Activated naive CD8-positive, alpha-beta T cell treated with anti-CD3 and anti-CD28 coated beads, Interleukin-2, amount 10 ng/mL, durations not matched to agents 7 days and 5 days (primary cell): ENCODE measurements at regions not wholly inside any gene's neighbourhood (a gene's known extent, or its start where the extent isn't known, plus 50 kb on each side); places are given as distances from the start of the nearest gene placed in this dataset.

ENCODE experiments used
- ATAC-seq: fragments of 150-1000 bp; cut with Tn5 transposase; one replicate; pipeline ENCODE4 v1.10.0; 2021; ENCODE audit warnings: low read depth, moderate library complexity
- POLR2A ChIA-PET: fragments of 350-600 bp; sonication (Branson Sonifier 250); formaldehyde crosslinking; loops from one replicate; lab custom pipeline; 2021; ENCODE audit warnings: antibody characterized with exemption; lab: Charles Lee
- DNase-seq: peaks from one replicate; pipeline ENCODE4 v3.0.0; 2021
- H3K27ac Mint-ChIP-seq: one replicate; pipeline ENCODE4 v1.8.0; 2022; ENCODE audit warnings: mild to moderate bottlenecking, mixed read lengths
- H3K27me3 Mint-ChIP-seq: one replicate; pipeline ENCODE4 v1.8.0; 2022; ENCODE audit warnings: mild to moderate bottlenecking, moderate library complexity, mixed read lengths
- H3K36me3 Mint-ChIP-seq: one replicate; pipeline ENCODE4 v1.8.0; 2021; ENCODE audit warnings: mild to moderate bottlenecking, mixed read lengths
- H3K4me1 Mint-ChIP-seq: one replicate; pipeline ENCODE4 v1.8.0; 2021; ENCODE audit warnings: mixed read lengths
- H3K4me3 Mint-ChIP-seq: one replicate; pipeline ENCODE4 v1.8.0; 2022; ENCODE audit warnings: mild to moderate bottlenecking, moderate library complexity, mixed read lengths
- H3K9me3 Mint-ChIP-seq: one replicate; pipeline ENCODE4 v1.8.0; 2021; ENCODE audit warnings: mixed read lengths

DNA sequence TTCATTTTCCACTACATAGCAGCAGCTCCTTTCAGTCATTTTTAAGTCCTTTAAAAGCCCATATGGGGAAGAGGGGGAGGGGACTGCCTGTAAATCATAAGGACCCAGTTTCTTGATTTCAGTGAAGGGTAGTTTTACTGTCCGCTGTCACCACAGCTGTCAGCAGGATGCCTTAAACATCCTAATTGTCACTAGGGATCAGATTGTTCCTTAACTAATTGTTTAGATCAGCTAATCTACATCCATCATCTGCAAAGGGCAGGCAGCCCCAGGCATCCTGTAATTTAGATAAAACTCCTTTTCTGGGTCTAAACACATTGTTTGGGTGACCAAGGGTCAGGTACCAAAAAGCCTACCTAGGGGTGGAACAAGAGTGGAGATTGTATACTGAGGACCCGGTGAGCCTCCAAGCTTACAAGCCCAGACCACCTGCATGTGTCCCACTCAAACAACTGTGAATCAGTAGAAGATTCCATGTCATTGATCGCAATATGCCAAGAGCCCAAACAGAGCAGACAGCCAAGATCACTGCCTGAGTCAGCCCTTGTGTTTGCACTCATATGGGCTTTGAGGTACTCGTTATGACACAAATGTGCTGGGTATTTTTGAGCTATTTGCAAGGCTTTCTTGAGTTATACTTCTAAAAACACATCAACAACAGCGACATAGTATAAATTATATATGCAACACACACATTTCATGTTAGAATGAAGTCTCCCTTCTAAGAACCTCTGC is 198.7 kb upstream of the CEP162 start:
- no peak overlapping the region for H3K4me3 Mint-ChIP-seq
- no peaks in the 10 kb centered on the region for H3K4me1 Mint-ChIP-seq
- no peak for DNase-seq
- H3K27me3 Mint-ChIP-seq: peaks cover 18% of the 10 kb centered on the region
- H3K36me3 Mint-ChIP-seq: no peaks in the 10 kb centered on the region
- H3K9me3 Mint-ChIP-seq: no peaks in the 10 kb centered on the region
- POLR2A ChIA-PET: no interaction called here
- no peak for ATAC-seq
- no peak overlapping the region for H3K27ac Mint-ChIP-seq

GRCh38 chr6:84424956-84425355 is 197.5 kb upstream of the CEP162 start:
- Mint-ChIP-seq H3K36me3 (no peaks in the 10 kb centered on the region), H3K4me3 (no peak overlapping the region), H3K27ac (no peak overlapping the region), H3K4me1 (no peaks in the 10 kb centered on the region), H3K9me3 (no peaks in the 10 kb centered on the region), H3K27me3 (peaks cover 18% of the 10 kb centered on the region)
- POLR2A ChIA-PET: no interaction called here
- ATAC-seq (no peak), DNase-seq (no peak)

DNA sequence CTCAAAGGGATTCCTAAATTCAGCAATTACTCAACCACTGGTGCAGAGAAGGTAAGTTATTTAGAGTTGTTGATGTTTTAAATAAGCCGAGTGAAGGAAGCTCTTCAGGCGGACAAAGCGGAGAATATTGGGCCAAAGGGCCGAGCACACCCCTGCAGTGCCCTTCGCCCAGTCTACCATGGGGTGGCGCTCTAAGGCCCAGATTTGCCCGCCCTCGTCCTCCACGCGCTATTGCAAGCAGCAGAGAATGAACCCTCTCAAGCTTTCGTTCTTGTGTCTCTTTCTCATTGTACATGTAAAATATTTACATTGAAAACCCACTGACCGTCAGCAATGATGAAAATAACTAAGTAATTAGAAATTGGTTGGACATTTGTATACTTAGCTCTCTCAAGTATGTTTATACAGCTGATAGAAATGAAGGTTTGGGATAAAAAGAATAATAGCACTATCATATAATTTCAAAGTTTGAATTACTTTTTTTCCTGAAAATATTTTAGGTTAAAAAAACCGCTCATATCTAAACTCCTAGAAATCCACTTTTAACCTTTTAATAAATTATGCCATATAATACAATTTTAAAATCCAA is 195.0 kb upstream of the CEP162 start:
- POLR2A ChIA-PET: no interaction called here
- H3K27ac Mint-ChIP-seq: no peak overlapping the region
- no peak overlapping the region for H3K4me3 Mint-ChIP-seq
- no peaks in the 10 kb centered on the region for H3K9me3 Mint-ChIP-seq
- peaks cover 15% of the 10 kb centered on the region for H3K27me3 Mint-ChIP-seq
- peak; percentile 36 for DNase-seq
- H3K36me3 Mint-ChIP-seq: no peaks in the 10 kb centered on the region
- H3K4me1 Mint-ChIP-seq: no peaks in the 10 kb centered on the region
- no peak for ATAC-seq

DNA sequence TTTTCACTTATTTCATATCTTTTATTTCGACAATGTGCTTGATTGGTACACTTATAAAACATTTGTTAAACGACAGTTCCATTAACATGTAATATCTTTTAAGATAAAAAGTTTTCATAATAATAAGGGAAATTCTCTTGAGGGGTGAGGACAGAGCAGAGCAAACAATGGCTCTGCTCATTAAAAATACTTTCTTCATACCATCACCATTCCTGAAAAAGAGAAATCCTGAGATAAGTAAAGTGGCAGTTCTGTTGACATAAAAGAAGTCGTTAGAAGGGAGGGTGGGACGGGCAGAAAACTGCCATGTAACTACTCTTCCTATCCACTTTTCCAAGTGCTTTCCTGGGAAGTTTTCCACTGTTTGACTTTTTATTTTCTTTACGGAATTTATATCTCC is 193.6 kb upstream of the CEP162 start:
- Mint-ChIP-seq H3K9me3 (no peaks in the 10 kb centered on the region), H3K27me3 (peaks cover 13% of the 10 kb centered on the region), H3K27ac (no peak overlapping the region), H3K36me3 (no peaks in the 10 kb centered on the region), H3K4me3 (no peak overlapping the region), H3K4me1 (no peaks in the 10 kb centered on the region)
- POLR2A ChIA-PET: no interaction called here
- ATAC-seq (no peak), DNase-seq (no peak)

- ATAC-seq: no peak
- no peak overlapping the region for H3K4me3 Mint-ChIP-seq
- H3K36me3 Mint-ChIP-seq: no peaks in the 10 kb centered on the region
- H3K4me1 Mint-ChIP-seq: no peaks in the 10 kb centered on the region
- no peak overlapping the region for H3K27ac Mint-ChIP-seq
- no peak for DNase-seq
- peaks cover 12% of the 10 kb centered on the region for H3K27me3 Mint-ChIP-seq
- POLR2A ChIA-PET: no interaction called here
- no peaks in the 10 kb centered on the region for H3K9me3 Mint-ChIP-seq
Measured at GRCh38 chr6:84417260-84417659, 189.8 kb upstream of the CEP162 start.

DNA sequence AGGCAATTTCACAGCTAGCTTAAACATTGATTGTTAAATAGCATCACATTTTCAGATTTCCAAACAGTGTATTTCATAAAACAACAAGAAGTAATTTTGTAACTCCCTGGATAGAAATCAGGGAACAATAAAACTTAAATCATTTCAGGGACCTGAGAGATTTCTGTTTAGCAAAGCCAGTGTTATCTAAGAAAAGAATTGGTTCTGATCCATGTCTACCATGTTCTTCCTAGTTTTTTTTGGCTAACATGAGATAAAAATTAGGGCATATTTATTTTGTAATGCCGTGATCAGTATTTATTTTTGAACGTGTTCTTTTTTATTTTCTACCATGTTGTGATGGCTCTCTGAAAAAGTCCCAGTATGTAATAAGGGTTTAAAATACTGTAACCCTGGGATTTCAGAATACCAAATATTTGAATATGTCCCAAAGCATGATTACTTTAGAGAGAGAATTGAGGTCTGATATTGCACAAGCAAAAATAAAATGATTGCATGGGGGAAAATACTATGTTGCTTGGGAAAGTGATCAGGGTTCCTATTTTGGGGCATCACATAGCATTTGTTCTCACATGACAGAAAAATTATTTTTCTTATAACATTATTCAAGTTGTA is 188.7 kb upstream of the CEP162 start:
- no peak for DNase-seq
- Mint-ChIP-seq H3K27me3 (peaks cover 5% of the 10 kb centered on the region), H3K4me1 (no peaks in the 10 kb centered on the region), H3K27ac (no peak overlapping the region), H3K36me3 (no peaks in the 10 kb centered on the region), H3K4me3 (no peak overlapping the region), H3K9me3 (no peaks in the 10 kb centered on the region)
- POLR2A ChIA-PET: no interaction called here
- ATAC-seq: no peak

- DNase-seq (no peak), ATAC-seq (no peak)
- no peak overlapping the region for H3K27ac Mint-ChIP-seq
- POLR2A ChIA-PET: no interaction called here
- no peaks in the 10 kb centered on the region for H3K36me3 Mint-ChIP-seq
- no peaks in the 10 kb centered on the region for H3K9me3 Mint-ChIP-seq
- H3K27me3 Mint-ChIP-seq: peaks cover 5% of the 10 kb centered on the region
- H3K4me3 Mint-ChIP-seq: no peak overlapping the region
- H3K4me1 Mint-ChIP-seq: no peaks in the 10 kb centered on the region
Measured at GRCh38 chr6:84415517-84415916, 188.1 kb upstream of the CEP162 start.

DNA sequence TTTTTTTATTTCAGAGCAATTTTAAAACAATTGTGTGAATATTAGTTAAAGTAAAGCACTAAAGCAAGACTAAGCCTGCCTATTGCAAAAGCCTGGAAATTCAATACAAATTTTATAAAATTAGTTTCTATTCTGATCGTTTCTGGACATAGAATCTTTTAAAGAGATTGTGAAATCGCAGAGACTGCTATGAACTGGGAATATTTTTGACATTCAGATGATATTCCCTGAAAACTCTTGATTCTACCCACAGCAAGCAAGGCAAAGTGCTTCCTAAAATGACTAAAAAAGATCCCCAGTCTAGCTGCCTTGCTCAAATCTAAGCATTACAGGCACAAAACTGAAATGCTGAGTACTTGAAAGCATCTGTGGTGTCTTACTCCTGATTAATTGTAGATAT is 187.6 kb upstream of the CEP162 start:
- Mint-ChIP-seq H3K27me3 (peaks cover 5% of the 10 kb centered on the region), H3K27ac (no peak overlapping the region), H3K4me3 (no peak overlapping the region), H3K9me3 (no peaks in the 10 kb centered on the region), H3K36me3 (no peaks in the 10 kb centered on the region), H3K4me1 (no peaks in the 10 kb centered on the region)
- DNase-seq (no peak), ATAC-seq (no peak)
- POLR2A ChIA-PET: no interaction called here

GRCh38 chr6:84414531-84414930 is 187.1 kb upstream of the CEP162 start:
- ATAC-seq: no peak
- peaks cover 5% of the 10 kb centered on the region for H3K27me3 Mint-ChIP-seq
- no peak overlapping the region for H3K4me3 Mint-ChIP-seq
- H3K27ac Mint-ChIP-seq: no peak overlapping the region
- H3K4me1 Mint-ChIP-seq: no peaks in the 10 kb centered on the region
- no peaks in the 10 kb centered on the region for H3K36me3 Mint-ChIP-seq
- no peak for DNase-seq
- H3K9me3 Mint-ChIP-seq: no peaks in the 10 kb centered on the region
- POLR2A ChIA-PET: no interaction called here

DNA sequence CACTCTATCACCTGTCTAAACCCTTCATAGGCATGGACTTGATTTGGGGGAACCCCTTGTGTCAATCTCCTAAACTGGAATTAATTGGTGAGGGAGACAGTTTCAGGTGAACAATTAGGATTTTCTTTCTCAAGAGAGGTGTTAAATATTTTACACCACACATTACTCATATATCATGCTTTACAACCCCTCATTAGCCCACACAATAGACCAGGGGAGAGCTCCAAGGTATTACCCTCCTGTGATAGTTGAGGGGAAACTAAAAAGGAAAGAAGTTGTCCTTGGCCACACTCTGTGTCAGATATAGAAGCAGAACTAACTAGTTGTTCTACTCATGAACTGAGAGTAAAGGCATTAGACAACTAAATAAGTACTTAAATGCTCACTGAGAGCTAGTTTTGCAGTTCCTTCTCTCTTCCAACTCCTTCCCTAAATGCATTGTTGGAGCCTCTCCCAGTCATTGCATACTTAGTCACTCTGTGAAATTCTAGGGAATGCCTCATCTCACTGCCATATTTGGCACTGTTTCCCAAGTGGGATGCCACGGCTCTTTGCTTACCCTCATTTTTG is 183.7 kb upstream of the CEP162 start:
- POLR2A ChIA-PET: no interaction called here
- Mint-ChIP-seq H3K4me1 (no peaks in the 10 kb centered on the region), H3K27me3 (peaks cover 5% of the 10 kb centered on the region), H3K27ac (no peak overlapping the region), H3K36me3 (no peaks in the 10 kb centered on the region), H3K4me3 (no peak overlapping the region), H3K9me3 (no peaks in the 10 kb centered on the region)
- no peak for ATAC-seq
- no peak for DNase-seq

DNA sequence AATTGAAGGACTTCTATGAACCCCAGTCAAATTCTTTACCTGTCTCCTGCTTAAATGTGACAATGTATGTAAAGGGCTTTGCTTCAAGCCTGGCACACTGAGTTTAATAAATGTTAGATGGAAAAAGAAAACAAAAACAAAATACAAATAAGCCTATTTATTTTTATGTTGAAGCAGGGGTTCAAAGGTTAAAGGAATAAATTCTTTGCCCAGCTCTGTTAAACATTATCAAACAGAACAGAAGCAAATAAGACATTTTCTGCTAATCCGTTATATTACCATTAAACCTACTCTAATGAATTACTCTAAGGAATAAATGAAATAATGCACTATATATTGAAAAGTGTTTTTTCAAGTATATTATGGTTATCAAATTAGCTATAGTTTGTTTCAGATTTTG is 182.5 kb upstream of the CEP162 start:
- no peak for DNase-seq
- no peak for ATAC-seq
- no peaks in the 10 kb centered on the region for H3K9me3 Mint-ChIP-seq
- H3K4me1 Mint-ChIP-seq: no peaks in the 10 kb centered on the region
- POLR2A ChIA-PET: no interaction called here
- H3K27me3 Mint-ChIP-seq: no peaks in the 10 kb centered on the region
- no peak overlapping the region for H3K27ac Mint-ChIP-seq
- no peak overlapping the region for H3K4me3 Mint-ChIP-seq
- no peaks in the 10 kb centered on the region for H3K36me3 Mint-ChIP-seq

- ATAC-seq: no peak
- no peak for DNase-seq
- no peaks in the 10 kb centered on the region for H3K27me3 Mint-ChIP-seq
- no peak overlapping the region for H3K27ac Mint-ChIP-seq
- H3K36me3 Mint-ChIP-seq: no peaks in the 10 kb centered on the region
- POLR2A ChIA-PET: no interaction called here
- H3K4me3 Mint-ChIP-seq: no peak overlapping the region
- no peaks in the 10 kb centered on the region for H3K9me3 Mint-ChIP-seq
- no peaks in the 10 kb centered on the region for H3K4me1 Mint-ChIP-seq
Measured at GRCh38 chr6:84408028-84408427, 180.6 kb upstream of the CEP162 start.

DNA sequence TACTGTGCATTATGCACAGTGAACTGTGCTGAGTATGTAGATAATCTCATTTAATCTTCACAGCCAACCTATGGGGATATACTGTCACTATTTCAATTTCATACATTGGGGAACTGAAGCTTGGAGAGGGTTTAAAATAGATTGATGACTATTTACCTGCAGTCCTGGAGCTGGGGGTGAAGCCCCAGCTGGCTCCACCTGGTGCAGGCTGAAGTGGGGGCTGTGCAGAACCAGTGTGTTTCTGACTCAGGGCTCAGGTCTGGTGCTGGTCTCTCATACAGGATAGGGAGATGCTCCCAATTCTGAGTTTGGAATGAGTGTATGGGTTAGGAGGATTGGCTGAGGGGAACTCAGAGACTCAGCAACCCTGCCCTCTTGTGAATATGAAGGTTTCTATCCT is 176.1 kb upstream of the CEP162 start:
- no peaks in the 10 kb centered on the region for H3K4me1 Mint-ChIP-seq
- DNase-seq: no peak
- POLR2A ChIA-PET: no interaction called here
- no peaks in the 10 kb centered on the region for H3K27me3 Mint-ChIP-seq
- H3K9me3 Mint-ChIP-seq: no peaks in the 10 kb centered on the region
- H3K36me3 Mint-ChIP-seq: no peaks in the 10 kb centered on the region
- H3K27ac Mint-ChIP-seq: no peak overlapping the region
- no peak for ATAC-seq
- no peak overlapping the region for H3K4me3 Mint-ChIP-seq

DNA sequence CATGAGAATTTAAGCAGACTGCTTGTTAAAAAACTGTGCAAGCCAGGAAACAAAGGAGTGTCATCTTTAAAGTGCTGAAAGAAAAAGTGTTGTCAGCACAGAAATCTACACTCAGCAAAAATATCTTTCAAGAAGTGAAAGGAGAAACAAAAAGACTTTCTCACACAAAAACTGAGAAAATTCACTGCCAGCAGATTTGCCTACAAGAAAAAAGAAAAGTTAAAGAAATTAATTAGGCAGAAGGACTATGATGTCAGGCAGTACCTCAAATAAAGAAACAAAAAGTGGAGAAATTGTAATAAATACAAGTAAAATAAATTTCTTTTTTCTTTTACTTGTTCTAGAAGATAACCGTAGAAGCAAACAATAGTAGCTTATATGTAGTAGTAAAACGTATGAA is 171.6 kb upstream of the CEP162 start:
- no peaks in the 10 kb centered on the region for H3K36me3 Mint-ChIP-seq
- no peak overlapping the region for H3K27ac Mint-ChIP-seq
- no peaks in the 10 kb centered on the region for H3K9me3 Mint-ChIP-seq
- no peaks in the 10 kb centered on the region for H3K4me1 Mint-ChIP-seq
- no peaks in the 10 kb centered on the region for H3K27me3 Mint-ChIP-seq
- DNase-seq (no peak), ATAC-seq (no peak)
- no peak overlapping the region for H3K4me3 Mint-ChIP-seq
- POLR2A ChIA-PET: no interaction called here
